ENCODE measurements at regions not wholly inside any gene's neighbourhood (a gene's known extent, or its start where the extent isn't known, plus 50 kb on each side); places are given as distances from the start of the nearest gene placed in this dataset.
"Not testable (repeated sequence)": the region's sequence is repeated elsewhere in the genome, so short reads cannot be mapped to it uniquely, and the experiment has no call there.

GRCh38 chr10:34904191-34904590 lies 89.1 kb upstream of the PARD3 start:
- Histone ChIP-seq H3K36me3 (no peaks in the 10 kb centered on the region), H3K27me3 (no peaks in the 10 kb centered on the region), H3K4me3 (no peak overlapping the region), H3K4me1 (no peaks in the 10 kb centered on the region), H3K27ac (no peak overlapping the region), H3K9me3 (no peaks in the 10 kb centered on the region)
- TF ChIP-seq POLR2AphosphoS5 (IDR thresholded peaks at IDR 0.05) (no peak), POLR2A (IDR thresholded peaks at IDR 0.05) (no peak)
- TF ChIP-seq, protein P1, sequence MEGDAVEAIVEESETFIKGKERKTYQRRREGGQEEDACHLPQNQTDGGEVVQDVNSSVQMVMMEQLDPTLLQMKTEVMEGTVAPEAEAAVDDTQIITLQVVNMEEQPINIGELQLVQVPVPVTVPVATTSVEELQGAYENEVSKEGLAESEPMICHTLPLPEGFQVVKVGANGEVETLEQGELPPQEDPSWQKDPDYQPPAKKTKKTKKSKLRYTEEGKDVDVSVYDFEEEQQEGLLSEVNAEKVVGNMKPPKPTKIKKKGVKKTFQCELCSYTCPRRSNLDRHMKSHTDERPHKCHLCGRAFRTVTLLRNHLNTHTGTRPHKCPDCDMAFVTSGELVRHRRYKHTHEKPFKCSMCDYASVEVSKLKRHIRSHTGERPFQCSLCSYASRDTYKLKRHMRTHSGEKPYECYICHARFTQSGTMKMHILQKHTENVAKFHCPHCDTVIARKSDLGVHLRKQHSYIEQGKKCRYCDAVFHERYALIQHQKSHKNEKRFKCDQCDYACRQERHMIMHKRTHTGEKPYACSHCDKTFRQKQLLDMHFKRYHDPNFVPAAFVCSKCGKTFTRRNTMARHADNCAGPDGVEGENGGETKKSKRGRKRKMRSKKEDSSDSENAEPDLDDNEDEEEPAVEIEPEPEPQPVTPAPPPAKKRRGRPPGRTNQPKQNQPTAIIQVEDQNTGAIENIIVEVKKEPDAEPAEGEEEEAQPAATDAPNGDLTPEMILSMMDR (IDR thresholded peaks at IDR 0.05) = no peak
- intact Hi-C loops (cut with DNase I; ENCODE audit: low total_unique reads) = no loop called here
- no peak for DNase-seq (ENCODE audit: low spot score in 2 of 2)

DNA sequence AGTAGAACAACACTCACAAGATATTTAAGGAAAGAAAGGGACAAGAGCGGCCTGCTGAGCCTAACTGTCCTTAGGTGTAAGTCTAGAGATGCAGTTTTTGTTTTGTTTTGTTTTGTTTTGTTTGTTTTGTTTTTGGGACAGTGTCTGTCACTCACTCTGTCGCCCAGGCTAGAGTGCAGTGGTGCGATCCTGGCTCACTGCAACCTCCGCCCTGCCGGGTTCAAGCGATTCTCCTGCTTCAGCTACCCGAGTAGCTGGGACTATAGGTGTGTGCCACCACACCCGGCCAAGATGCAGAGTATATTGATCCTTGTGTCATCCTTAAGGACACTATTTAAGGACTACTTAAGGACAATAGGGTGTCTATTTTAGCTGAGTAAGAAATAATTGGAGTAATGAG lies 84.1 kb upstream of the PARD3 start:
- H3K4me1 ChIP-seq = no peaks in the 10 kb centered on the region
- DNase-seq (ENCODE audit: low spot score in 2 of 2) = no peak
- intact Hi-C loops (cut with DNase I; ENCODE audit: low total_unique reads) = no loop called here
- no peaks in the 10 kb centered on the region for H3K36me3 ChIP-seq
- H3K4me3 ChIP-seq = no peak overlapping the region
- TF ChIP-seq POLR2A (IDR thresholded peaks at IDR 0.05) (no peak), POLR2AphosphoS5 (IDR thresholded peaks at IDR 0.05) (no peak)
- TF ChIP-seq, protein P1 (IDR thresholded peaks at IDR 0.05) = no peak
- no peaks in the 10 kb centered on the region for H3K9me3 ChIP-seq
- H3K27me3 ChIP-seq = no peaks in the 10 kb centered on the region
- no peak overlapping the region for H3K27ac ChIP-seq

- no peaks in the 10 kb centered on the region for H3K9me3 ChIP-seq
- intact Hi-C loops (cut with DNase I; ENCODE audit: low total_unique reads) = no loop called here
- no peak for DNase-seq (ENCODE audit: low spot score in 2 of 2)
- H3K27ac ChIP-seq = no peak overlapping the region
- no peaks in the 10 kb centered on the region for H3K27me3 ChIP-seq
- no peak overlapping the region for H3K4me3 ChIP-seq
- H3K36me3 ChIP-seq = no peaks in the 10 kb centered on the region
- H3K4me1 ChIP-seq = no peaks in the 10 kb centered on the region
- no peak for TF ChIP-seq POLR2A (IDR thresholded peaks at IDR 0.05)
- TF ChIP-seq, protein P1 (IDR thresholded peaks at IDR 0.05) = no peak
- TF ChIP-seq POLR2AphosphoS5 (IDR thresholded peaks at IDR 0.05) = no peak
Observed at GRCh38 chr10:34895977-34896376, 80.9 kb upstream of the PARD3 start.

- DNase-seq (ENCODE audit: low spot score in 2 of 2); H3K4me1 ChIP-seq; H3K27me3 ChIP-seq; intact Hi-C loops (cut with DNase I; ENCODE audit: low total_unique reads); H3K27ac ChIP-seq; H3K36me3 ChIP-seq; H3K9me3 ChIP-seq; H3K4me3 ChIP-seq: not testable (repeated sequence)
Observed at GRCh38 chr10:34895046-34895445, 80.0 kb upstream of the PARD3 start.

GRCh38 chr10:34892521-34892920 lies 77.4 kb upstream of the PARD3 start:
- DNase-seq (ENCODE audit: low spot score in 2 of 2); intact Hi-C loops (cut with DNase I; ENCODE audit: low total_unique reads): not testable (repeated sequence)

GRCh38 chr10:34890939-34891338 lies 75.8 kb upstream of the PARD3 start:
- TF ChIP-seq POLR2A (IDR thresholded peaks at IDR 0.05) (no peak), POLR2AphosphoS5 (IDR thresholded peaks at IDR 0.05) (no peak)
- TF ChIP-seq, protein P1 (IDR thresholded peaks at IDR 0.05) = no peak
- Histone ChIP-seq H3K27me3 (no peaks in the 10 kb centered on the region), H3K4me1 (no peaks in the 10 kb centered on the region), H3K27ac (no peak overlapping the region), H3K4me3 (no peak overlapping the region), H3K9me3 (no peaks in the 10 kb centered on the region), H3K36me3 (no peaks in the 10 kb centered on the region)
- DNase-seq (ENCODE audit: low spot score in 2 of 2) = no peak
- intact Hi-C loops (cut with DNase I; ENCODE audit: low total_unique reads) = no loop called here

More at GRCh38 chr10:34892521-34892920, 77.4 kb upstream of the PARD3 start:
- H3K4me3 ChIP-seq, H3K4me1 ChIP-seq, H3K27me3 ChIP-seq, H3K36me3 ChIP-seq, H3K9me3 ChIP-seq, H3K27ac ChIP-seq: not testable (repeated sequence)

All from breast epithelium (tissue), 4 donors.